KBM-7 (cell line): ENCODE measurements at regions not wholly inside any gene's neighbourhood (a gene's known extent, or its start where the extent isn't known, plus 50 kb on each side); places are given as distances from the start of the nearest gene placed in this dataset.
"Not testable (repeated sequence)": the region's sequence is repeated elsewhere in the genome, so short reads cannot be mapped to it uniquely, and the experiment has no call there.

Experiments used
- DNase-seq: peaks from one replicate; pipeline ENCODE4 v3.0.0-alpha.2; 2015
- in situ Hi-C: fragments of 300-500 bp; cut with MboI; formaldehyde crosslinking; loops from 2 replicates; pipeline ENCODE4 v1.14.3; 2020; ENCODE audit warnings: low sequenced_read_pairs, low pct_unique_long_range_greater_than_20kb, mixed read lengths

GRCh38 chr14:71165121-71166031 is 258.1 kb downstream of the PCNX1 start:
- peak; percentile 2 for DNase-seq
- in situ Hi-C loops = no loop called here

- in situ Hi-C loops = no loop called here
Observed at GRCh38 chr14:71166180-71166837, 259.1 kb downstream of the PCNX1 start.

DNA sequence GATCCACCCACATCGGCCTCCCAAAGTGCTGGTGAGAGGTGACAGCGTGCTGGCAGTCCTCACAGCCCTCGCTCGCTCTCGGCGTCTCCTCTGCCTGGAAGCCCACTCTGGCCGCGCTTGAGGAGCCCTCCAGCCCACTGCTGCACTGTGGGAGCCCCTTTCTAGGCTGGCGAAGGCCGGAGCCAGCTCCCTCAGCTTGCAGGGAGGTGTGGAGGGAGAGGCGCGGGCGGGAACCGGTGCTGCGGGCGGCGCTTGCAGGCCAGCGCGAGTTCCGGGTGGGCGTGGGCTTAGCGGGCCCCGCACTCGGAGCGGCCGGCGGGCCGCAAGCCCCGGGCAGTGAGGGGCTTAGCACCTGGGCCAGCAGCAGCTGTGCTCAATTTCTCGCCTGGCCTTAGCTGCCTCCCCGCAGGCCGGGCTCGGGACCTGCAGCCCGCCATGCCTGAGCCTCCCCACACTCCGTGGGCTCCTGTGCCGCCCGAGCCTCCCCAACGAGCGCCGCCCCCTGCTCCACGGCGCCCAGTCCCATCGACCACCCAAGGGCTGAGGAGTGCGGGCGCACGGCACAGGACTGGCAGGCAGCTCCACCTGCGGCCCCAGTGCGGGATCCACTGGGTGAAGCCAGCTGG is 260.2 kb downstream of the PCNX1 start:
- in situ Hi-C loops, DNase-seq: not testable (repeated sequence)

More at GRCh38 chr14:71166180-71166837, 259.1 kb downstream of the PCNX1 start:
- DNase-seq = peak; percentile 65

DNA sequence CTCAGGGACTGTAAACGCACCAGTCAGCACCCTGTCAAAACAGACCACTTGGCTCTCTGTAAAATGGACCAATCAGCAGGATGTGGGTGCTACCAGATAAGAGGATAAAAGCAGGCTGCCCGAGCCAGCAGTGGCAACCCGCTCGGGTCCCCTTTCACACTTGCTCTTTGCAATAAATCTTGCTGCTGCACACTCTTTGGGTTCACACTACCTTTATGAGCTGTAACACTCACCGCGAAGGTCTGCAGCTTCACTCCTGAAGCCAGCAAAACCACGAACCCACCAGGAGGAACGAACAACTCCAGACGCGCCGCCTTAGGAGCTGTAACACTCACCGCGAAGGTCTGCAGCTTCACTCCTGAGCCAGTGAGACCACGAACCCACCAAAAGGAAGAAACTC is 260.9 kb downstream of the PCNX1 start:
- DNase-seq, in situ Hi-C loops: not testable (repeated sequence)

DNA sequence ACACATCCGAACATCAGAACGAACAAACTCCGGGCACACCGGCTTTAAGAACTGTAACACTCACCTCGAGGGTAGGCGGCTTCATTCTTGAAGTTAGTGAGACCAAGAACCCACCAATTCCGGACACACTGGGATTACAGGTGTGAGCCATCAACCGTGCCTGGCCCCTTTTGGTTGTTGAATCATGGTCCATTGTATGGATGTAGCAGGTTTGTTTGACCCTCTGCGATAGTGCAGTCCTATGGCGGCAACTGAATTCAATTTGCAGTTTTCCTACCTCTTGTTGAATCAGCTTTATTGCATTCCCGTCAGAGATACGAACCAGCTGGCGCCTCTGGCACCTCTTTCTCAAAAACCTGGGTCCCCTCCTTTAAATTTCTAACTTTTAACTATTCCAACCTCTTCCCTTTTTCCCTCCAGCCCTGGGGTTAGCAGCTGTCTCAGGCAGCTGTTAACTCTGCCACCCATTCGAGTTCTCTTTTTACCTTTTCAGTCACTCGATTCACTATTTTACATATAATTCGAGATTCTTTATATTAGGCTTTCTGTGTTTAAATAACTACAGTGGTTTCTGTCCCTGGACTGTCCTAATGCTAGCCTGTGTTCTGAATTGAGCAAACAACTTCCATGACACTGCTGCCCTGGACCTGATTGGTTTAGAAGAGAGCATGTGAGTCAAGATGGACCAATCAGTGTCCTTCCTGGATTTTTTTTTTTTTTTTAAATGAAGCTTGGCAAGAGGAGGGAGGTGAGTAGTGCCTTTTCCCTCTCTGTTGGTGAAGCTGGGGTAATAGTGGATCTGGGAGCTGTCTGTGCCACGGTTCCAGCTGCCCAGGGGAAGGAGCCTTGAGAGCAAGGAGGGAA is 261.5 kb downstream of the PCNX1 start:
- peak; percentile 3 for DNase-seq
- in situ Hi-C loops = no loop called here

- DNase-seq = no peak
Observed at GRCh38 chr14:71169861-71170260, 262.6 kb downstream of the PCNX1 start.

GRCh38 chr14:71175491-71175890 is 268.2 kb downstream of the PCNX1 start:
- in situ Hi-C loops = no loop called here
- DNase-seq = no peak

More at GRCh38 chr14:71169861-71170260, 262.6 kb downstream of the PCNX1 start:
- in situ Hi-C loops = no loop called here

GRCh38 chr14:71179066-71179465 is 271.8 kb downstream of the PCNX1 start:
- in situ Hi-C loops = no loop called here

DNA sequence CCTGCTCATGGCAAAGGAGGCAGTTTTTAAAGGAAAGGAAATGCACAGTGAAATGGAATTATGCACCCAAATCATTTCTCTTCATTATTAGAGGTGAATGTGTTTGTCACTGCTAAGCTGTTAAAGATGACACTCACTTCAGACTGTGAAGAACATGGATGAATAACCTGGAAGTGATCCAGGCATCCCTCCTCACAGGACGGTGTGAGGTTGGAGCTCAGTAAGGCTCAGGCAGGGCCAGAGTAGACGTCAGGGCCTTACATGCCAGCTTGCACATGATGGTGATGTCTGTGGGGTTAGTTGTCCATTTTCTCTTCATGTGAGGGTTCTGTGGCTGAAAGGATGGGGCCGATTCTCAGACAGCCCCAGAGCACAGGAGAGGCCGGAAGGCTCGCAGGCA is 273.1 kb downstream of the PCNX1 start:
- in situ Hi-C loops = no loop called here
- DNase-seq = no peak

More at GRCh38 chr14:71179066-71179465, 271.8 kb downstream of the PCNX1 start:
- DNase-seq = no peak

DNA sequence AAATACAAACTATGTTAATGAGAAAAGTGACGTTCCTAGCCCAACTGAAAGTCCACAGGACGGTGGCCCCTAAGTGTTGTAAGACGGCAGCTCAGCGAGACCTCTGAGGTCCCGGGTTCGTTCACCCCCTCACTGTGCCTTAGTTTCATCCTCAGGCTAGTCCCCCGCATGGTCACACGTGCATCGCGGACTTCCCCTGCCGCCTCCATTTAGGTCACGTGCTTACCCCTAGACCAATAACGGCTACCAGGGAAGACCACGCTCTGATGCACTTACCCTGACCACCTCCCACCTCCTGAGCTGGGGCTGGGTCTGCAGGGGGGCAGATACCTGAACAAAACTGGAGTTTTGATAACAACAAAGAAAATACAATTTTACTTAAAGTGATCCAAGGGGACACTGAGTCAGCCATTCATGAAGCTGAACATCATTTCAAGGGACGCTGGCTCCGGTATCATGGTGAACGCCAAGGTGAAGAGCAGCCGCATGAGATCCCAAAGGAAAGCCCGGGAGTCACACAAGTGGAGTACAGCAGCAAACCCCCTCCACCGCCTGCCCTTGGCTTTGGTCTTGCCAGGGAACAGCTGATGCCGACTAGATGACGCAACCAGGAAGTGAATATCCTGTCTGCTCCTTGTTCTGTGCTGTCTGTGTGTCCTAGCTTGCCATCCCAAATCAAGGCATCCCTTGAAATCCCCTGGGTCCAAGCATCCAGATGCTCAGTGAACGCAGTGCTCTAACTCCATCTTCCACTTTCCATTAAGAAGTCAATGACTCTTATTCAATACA is 274.1 kb downstream of the PCNX1 start:
- in situ Hi-C loops = no loop called here
- DNase-seq = no peak

DNA sequence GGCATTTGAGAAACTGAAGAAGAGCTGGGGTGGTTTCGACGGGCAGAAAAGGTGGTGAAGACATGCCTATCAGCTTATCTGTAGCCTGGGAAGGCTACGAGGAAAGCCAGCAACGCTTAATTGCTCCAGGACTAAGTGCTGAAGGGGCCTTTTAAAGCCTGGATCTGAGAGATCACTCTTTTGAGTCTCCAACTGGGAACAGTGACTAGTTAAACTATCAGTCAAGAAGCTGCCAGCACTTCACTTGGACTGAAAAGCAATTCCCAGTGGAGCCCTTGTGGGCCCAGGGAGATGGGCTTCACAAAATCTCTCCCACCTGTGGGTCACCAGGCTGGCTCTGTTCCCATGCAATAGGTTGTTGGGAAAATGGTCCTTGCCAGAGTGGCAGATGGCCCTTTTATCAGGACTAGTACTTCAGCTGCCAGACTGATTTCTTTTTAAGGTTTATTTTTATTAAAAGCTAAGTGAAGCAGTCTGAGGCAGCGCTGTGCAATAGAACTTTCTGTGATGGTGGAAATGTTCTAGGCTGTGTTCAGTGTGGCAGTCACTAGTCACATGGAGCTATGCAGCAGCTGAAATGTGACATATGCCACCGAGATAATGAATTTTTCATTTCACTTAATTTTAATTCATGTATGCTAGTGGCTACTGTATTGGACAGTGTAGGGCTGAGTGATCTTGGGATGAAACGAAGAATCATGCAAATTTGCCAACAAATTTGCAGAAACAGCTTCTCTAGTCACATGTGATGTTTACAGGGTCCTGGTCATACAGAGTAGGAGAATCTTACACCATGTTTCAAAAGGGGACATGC is 276.8 kb downstream of the PCNX1 start:
- in situ Hi-C loops = no loop called here
- no peak for DNase-seq

DNA sequence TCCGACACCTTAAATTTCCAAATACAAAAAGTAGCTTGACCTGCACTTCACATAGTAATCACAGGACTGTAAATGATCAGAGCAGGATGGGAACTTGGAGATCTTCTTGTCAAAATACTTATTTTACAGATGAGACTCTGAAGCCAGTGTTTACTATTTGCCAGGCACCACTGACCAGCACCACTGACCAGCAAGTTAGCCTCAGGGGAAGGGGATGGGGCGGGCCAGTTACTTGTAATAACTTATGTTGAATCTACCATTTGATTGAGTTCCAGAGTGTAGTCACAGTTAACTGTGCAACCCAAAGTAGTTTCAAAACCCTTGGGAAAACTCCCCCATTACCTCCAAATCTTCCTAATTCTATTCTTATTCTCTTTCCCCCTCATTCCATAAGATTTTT is 278.4 kb downstream of the PCNX1 start:
- in situ Hi-C loops = no loop called here

GRCh38 chr14:71187633-71188356 is 280.5 kb downstream of the PCNX1 start:
- in situ Hi-C loops = no loop called here
- DNase-seq = no peak

More for the DNA sequence above, 278.4 kb downstream of the PCNX1 start:
- DNase-seq = no peak

DNA sequence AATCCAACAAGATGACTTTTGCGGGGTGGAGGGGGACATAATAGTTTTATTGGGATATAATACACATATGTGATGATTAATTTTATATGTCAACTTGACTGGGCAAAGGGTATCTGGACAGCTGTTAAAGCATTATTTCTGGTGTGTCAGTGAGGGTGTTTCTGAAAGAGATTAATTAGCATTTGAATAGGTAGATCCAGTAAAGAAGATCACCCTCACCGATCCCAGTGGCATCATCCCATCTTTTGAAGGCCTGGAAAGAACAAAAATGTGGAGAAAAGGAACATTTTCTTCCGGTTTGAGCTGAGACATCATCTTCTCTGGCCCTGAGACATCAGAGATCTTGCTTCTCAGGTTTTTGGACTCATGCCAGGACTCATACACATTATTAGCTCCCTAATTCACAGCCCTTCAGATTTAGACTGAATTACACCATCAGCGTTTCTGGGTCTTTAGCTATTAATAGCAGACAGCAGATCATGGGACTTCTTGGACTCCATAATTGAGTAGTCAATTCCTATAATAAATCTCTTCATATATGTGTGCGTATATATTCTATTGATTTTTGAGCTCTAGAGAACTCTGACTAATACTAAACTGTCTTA is 283.6 kb downstream of the PCNX1 start:
- no peak for DNase-seq
- in situ Hi-C loops = no loop called here

GRCh38 chr14:71193663-71194062 is 286.4 kb downstream of the PCNX1 start:
- in situ Hi-C loops = no loop called here
- no peak for DNase-seq

DNA sequence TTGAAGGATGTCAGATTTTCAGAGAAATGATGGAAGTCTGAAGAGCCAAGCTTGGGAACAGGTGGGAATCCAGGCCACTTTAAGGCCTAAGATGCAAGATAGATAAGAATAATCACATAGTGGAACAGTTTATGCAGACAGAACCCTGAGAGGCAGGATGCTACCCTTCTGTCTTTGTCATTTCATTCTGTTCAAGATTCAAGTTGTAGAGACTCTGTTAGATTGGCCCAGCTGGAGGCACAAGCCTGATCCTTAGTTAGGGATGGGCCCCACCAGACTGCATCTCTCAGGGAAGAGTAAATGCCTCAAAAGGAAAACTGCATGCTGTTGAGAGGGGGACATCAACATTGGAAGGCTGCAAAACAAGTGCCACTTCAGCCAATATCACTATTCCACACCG is 287.0 kb downstream of the PCNX1 start:
- in situ Hi-C loops = no loop called here
- DNase-seq = no peak
